Progenitor cell of endocrine pancreas (in vitro differentiated cells): ENCODE measurements at regions not wholly inside any gene's neighbourhood (a gene's known extent, or its start where the extent isn't known, plus 50 kb on each side); places are given as distances from the start of the nearest gene placed in this dataset.

ENCODE experiments used
- DNase-seq: peaks from one replicate; pipeline ENCODE4 v3.0.0; 2021; ENCODE audit warnings: low spot score; ENCODE audit not compliant: unreplicated experiment
- H3K27ac Mint-ChIP-seq: 2 replicates; pipeline ENCODE4 v1.8.0; 2021; ENCODE audit warnings: mild to moderate bottlenecking, moderate library complexity, mixed read lengths
- H3K27me3 Mint-ChIP-seq: 2 replicates; pipeline ENCODE4 v1.8.0; 2021; ENCODE audit warnings: mixed read lengths
- H3K36me3 Mint-ChIP-seq: 2 replicates; pipeline ENCODE4 v1.8.0; 2022; ENCODE audit warnings: mixed read lengths; ENCODE audit not compliant: insufficient read depth
- H3K4me1 Mint-ChIP-seq: 2 replicates; pipeline ENCODE4 v1.8.0; 2021; ENCODE audit warnings: low read depth, mixed read lengths
- H3K4me3 Mint-ChIP-seq: 2 replicates; pipeline ENCODE4 v1.8.0; 2021; ENCODE audit warnings: low read depth, mild to moderate bottlenecking, moderate library complexity, mixed read lengths
- H3K9me3 Mint-ChIP-seq: 2 replicates; pipeline ENCODE4 v1.8.0; 2021; ENCODE audit warnings: low read depth, mixed read lengths
- TF ChIP-seq, protein P1 (sequence below): fragments of 200-600 bp; sonication (generic); IDR thresholded peaks from one replicate; pipeline ENCODE4 v1.5.0; 2021; ENCODE audit warnings: antibody characterized with exemption, mild to moderate bottlenecking; ENCODE audit not compliant: unreplicated experiment

DNA sequence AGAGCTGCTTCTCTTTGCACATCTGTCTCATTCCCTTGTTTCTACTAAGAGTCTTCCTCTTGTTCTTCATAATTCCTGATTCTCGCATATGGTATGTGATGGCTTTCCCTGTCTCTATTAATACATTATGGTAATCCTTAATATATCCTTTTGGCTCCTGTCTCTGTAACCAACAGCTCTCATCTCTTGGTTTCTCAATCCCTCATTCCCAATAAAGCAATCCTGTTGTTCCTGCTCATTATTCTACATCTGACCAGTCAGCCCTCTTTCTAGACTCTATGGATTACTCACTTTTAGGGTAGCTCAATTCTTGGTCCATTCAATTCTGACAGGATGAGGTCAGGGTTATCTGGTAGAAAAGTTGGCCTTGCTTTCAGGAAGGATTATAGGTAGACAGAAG is 349.9 kb downstream of the LRIG3 start:
- H3K36me3 Mint-ChIP-seq: no peaks in the 10 kb centered on the region
- H3K4me1 Mint-ChIP-seq: no peaks in the 10 kb centered on the region
- DNase-seq: no peak
- H3K27me3 Mint-ChIP-seq: no peaks in the 10 kb centered on the region
- no peak overlapping the region for H3K4me3 Mint-ChIP-seq
- TF ChIP-seq, protein P1, sequence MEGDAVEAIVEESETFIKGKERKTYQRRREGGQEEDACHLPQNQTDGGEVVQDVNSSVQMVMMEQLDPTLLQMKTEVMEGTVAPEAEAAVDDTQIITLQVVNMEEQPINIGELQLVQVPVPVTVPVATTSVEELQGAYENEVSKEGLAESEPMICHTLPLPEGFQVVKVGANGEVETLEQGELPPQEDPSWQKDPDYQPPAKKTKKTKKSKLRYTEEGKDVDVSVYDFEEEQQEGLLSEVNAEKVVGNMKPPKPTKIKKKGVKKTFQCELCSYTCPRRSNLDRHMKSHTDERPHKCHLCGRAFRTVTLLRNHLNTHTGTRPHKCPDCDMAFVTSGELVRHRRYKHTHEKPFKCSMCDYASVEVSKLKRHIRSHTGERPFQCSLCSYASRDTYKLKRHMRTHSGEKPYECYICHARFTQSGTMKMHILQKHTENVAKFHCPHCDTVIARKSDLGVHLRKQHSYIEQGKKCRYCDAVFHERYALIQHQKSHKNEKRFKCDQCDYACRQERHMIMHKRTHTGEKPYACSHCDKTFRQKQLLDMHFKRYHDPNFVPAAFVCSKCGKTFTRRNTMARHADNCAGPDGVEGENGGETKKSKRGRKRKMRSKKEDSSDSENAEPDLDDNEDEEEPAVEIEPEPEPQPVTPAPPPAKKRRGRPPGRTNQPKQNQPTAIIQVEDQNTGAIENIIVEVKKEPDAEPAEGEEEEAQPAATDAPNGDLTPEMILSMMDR: no peak
- no peak overlapping the region for H3K27ac Mint-ChIP-seq
- H3K9me3 Mint-ChIP-seq: peaks cover 3% of the 10 kb centered on the region

DNA sequence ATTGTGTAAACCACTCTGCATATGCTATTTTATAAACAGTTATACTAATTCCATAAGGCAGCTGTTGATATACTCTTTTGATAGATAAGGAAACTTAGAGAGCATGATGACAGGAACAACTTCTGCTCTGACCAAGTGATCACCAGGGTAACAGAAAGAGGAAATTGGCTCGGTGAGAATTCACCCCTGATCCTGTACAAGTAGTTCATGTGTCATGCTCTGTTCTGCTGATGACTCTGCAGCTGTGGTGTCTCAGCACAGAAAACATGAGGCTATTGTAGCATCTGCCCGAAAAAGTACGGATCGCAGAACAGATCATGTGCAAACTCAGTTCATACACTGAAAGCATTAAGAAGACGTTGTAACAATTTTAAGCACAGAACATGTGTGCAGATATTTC is 345.0 kb downstream of the LRIG3 start:
- TF ChIP-seq, protein P1: no peak
- no peak for DNase-seq
- Mint-ChIP-seq H3K27me3 (no peaks in the 10 kb centered on the region), H3K27ac (no peak overlapping the region), H3K4me3 (no peak overlapping the region), H3K9me3 (no peaks in the 10 kb centered on the region), H3K36me3 (no peaks in the 10 kb centered on the region), H3K4me1 (no peaks in the 10 kb centered on the region)

GRCh38 chr12:58576081-58576480 is 344.2 kb downstream of the LRIG3 start:
- no peaks in the 10 kb centered on the region for H3K9me3 Mint-ChIP-seq
- H3K4me3 Mint-ChIP-seq: no peak overlapping the region
- H3K27ac Mint-ChIP-seq: no peak overlapping the region
- no peak for DNase-seq
- no peaks in the 10 kb centered on the region for H3K36me3 Mint-ChIP-seq
- H3K27me3 Mint-ChIP-seq: no peaks in the 10 kb centered on the region
- no peaks in the 10 kb centered on the region for H3K4me1 Mint-ChIP-seq
- TF ChIP-seq, protein P1: no peak

GRCh38 chr12:58576916-58577315 is 343.4 kb downstream of the LRIG3 start:
- DNase-seq: no peak
- no peaks in the 10 kb centered on the region for H3K9me3 Mint-ChIP-seq
- H3K27me3 Mint-ChIP-seq: no peaks in the 10 kb centered on the region
- TF ChIP-seq, protein P1: no peak
- H3K4me3 Mint-ChIP-seq: no peak overlapping the region
- H3K36me3 Mint-ChIP-seq: no peaks in the 10 kb centered on the region
- H3K27ac Mint-ChIP-seq: no peak overlapping the region
- no peaks in the 10 kb centered on the region for H3K4me1 Mint-ChIP-seq

DNA sequence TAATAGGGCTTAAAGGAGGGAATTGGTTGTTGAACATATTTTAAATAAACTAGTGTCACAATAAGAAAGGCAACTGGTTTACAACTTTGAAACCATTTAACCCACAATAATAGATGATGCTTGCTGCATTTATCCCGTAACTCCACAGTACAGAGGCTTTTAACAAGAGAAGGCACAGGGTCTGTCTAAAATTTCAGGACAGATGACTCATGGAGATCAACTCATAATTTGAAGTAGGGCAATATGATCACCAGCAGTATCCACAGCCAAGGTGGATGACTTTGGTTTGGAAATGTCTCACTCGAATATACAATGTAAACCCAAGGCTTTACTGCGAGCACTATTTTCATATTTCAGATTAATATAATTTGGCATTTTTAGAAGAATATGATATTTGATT is 340.2 kb downstream of the LRIG3 start:
- DNase-seq: no peak
- H3K4me1 Mint-ChIP-seq: no peaks in the 10 kb centered on the region
- no peaks in the 10 kb centered on the region for H3K27me3 Mint-ChIP-seq
- no peak overlapping the region for H3K27ac Mint-ChIP-seq
- H3K4me3 Mint-ChIP-seq: no peak overlapping the region
- TF ChIP-seq, protein P1: no peak
- H3K36me3 Mint-ChIP-seq: no peaks in the 10 kb centered on the region
- H3K9me3 Mint-ChIP-seq: no peaks in the 10 kb centered on the region
